GM18511 (cell line): ENCODE measurements at regions not wholly inside any gene's neighbourhood (a gene's known extent, or its start where the extent isn't known, plus 50 kb on each side); places are given as distances from the start of the nearest gene placed in this dataset.

ENCODE experiments used
- ATAC-seq: cut with Tn5 transposase; IDR thresholded peaks from one replicate; pipeline ENCODE4 v1.9.1; 2021; ENCODE audit warnings: mild to moderate bottlenecking, moderate library complexity; ENCODE audit not compliant: unreplicated experiment

DNA sequence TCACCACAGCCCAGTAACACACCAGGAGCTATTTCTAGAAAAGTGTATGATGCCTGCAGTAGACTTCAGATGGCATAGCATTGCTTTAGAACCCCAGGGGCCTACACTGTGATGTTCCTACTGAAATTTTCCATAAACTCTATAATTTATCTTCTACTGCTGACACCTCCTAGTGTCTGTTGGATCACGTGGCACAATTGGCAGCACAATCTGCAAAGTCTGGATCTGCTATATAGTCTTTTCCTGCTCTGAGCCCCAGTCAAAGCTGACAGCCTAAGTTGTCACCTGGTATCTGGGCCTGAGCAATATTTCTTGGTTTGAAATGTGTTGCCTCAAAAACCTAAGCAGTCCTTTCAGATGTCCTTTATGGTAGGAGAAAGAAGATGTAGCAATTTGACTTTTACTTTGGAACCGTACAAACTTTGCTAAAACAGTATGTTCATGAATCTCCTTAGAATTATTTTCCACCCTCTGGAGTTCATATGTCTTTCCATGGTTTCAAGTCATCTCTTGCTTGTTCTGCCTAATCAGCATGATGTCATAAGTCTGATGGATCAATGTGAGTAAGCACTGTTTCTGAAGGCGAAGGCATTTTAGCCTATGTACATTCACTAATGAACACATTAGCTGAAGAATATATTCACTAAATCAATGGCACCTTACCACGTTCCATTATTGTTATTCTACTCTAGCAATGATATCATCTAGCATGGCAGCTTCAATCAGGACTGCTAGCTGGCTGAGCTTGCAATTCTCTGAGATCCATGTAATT, 536.5 kb upstream of the NBEA start:
- ATAC-seq, result no peak

DNA sequence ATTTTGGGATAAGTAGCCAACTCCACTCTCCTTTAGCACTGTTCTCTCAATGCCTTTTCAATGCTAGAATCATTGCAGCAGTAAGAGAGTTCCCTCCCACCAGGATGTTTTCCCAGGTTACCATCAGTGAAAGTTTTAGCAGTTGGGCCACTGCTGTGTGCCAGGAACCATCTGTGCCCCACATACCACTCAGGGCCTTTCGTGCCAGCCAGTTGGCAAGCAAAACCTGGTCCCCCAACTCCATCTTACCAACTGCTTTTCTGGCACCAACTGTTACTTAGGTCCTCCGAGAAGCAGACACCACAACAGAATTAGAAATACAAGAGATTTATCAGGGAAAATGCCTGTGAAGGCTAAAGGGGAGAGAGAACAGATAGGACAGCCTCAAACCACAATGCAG, 533.4 kb upstream of the NBEA start:
- ATAC-seq, result no peak

DNA sequence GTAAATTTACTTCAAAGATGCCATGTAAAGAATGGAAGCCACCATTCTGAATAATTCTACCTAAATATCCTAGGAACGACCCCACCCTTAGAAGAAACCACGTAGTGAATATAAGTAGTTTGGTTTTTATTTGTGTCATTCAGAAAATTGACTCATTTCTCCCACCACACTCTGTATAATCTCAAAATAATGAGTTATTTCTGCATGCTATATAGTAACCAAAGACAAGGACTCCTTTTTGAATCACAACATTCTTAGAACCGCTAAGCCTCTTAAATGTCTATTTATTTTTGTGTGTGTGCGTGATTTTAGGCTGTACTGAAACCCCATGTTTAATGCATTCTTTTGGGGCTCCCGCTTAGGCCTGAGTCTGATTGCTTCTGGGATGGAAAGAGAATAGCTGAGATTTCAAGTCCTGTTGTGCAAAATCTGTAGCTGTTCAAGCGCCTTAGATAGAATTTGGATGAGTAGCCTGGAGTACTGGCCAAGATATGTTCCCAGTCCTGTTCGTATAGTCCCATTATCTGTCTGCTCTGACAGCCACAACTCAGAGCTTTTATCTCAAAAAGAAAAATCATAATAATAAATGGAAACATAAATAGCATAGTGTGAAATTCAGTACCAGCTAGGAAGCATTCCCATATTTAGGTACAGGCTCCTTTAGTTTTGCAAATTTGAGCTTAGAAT, 532.4 kb upstream of the NBEA start:
- ATAC-seq, result no peak

DNA sequence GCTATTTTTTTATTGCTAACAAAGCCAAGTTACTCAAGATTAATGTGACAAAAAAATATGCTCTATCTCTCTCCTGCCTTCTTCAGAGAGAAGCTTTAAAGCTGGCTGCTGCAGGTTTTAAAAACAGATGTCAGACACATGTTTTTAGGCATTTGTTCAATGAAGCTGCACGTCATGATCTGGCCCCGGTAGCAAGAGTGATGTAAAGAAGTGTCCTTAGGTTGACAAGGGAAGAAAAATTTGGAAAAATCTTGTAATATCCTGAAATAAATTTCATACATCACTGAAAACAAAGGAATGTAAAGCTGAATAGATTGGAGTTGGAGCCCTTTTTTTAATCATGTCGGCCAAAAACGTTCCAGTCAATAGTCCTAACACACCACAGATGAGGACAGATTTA, 531.4 kb upstream of the NBEA start:
- no peak for ATAC-seq

DNA sequence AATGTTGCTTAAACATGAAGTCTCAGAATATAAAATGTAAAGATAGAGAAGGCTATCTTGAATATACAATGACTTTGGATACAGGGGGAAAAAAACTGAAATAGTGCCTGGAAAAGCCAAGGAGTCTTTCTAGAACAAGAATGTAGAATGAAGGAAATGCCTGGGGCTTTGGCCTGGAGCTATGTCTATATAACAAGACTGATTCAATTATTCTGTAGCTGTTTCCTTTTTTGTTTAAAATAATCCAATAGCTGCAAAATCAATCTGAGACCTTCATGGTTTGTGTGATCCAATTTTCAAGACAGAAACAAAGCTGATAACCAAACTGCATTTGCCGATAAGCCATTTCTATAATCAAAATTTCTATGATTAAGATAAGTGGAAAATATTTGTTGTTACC, 530.9 kb upstream of the NBEA start:
- no peak for ATAC-seq

DNA sequence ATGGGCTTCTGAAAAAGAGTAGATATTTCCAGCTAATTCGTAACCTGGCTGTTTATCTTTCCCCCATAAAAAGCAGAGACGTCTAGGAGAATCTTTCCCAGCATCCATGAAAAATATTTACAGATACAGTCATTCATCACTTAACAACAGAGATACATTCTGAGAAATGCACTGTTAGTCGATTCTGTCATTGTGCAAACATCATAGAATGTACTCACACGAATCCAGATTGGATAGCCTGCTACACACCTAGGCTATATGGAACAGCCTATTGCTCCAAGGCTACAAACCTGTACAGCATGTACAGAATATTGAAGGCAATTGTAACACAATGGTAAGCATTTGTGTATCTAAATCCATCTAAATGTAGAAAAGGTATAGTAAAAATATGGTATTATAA, 530.2 kb upstream of the NBEA start:
- no peak for ATAC-seq

DNA sequence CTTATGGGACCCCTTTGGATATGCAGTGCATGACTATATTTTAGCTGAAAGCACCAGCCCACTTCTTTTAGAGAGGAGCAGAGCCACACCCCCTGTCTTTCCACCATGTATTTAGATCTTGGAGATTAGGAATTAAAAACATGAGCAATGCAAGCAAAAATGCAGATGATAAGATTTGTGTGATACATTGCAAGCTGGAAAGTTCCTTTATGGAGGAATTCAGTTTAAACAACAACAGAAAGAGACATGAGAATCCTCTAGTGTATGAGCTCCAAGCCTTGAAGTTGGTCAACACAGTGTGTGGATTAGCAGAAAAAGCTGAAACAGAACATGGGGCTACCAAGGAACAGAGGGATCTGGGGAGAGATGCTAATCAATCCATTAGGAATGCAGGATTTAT, 529.8 kb upstream of the NBEA start:
- no peak for ATAC-seq

DNA sequence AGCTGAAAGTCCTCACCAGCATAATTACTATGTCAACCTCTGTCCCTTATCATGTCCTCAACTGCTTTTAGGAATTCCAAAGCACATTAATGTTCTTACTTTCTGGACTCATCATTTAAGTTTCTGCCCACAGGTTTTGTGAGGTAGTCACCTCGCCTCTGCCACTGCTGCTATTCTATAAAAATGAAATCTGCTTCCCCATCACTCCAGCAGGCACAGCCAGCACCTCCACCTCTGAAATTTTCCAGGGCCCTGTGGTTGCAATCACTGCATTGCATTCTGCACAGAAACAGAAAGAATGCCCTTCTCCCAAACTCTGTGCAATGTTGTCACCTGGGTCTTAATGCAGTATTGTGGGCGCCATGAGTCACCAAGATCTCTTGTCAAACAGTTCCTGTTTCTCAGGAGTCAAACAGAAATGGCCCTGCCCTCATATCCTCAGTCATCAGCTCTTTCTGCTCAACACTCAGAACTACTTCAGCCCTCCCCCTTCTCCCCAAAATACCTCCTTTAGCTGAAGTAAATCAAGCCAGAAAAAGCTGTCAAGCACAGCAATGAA, 529.2 kb upstream of the NBEA start:
- no peak for ATAC-seq

DNA sequence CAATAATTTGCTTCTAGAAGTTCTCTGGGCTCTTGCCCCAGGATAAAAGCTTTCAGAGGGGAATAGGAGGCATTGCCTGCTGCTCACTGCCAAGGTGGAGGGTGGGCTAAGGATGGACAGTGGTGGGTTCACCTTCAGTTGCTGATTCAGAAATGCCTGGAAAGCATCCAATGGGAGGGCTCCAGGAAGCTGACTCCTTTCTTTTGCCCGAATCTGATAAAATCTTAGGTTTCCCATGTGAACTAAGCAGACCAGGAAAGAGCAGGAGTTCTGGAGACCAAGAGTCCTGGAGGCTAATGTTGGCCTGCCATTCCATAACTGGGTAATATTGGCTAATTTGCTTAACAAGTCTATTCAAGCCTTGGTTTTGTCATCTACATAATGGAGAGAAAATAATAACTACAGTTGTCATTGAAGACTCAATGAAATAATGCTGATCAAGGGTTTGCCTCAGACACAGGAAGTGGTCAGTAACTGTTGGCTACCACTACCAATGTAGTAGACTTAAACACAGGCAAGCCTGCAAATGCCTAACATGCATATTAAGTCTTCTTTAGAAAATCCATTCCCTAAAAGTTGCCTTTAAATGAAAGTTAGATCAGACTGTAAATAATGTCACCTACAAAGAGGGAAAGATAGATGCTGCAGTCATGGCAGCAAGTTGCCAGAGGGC, 528.4 kb upstream of the NBEA start:
- ATAC-seq, result no peak

DNA sequence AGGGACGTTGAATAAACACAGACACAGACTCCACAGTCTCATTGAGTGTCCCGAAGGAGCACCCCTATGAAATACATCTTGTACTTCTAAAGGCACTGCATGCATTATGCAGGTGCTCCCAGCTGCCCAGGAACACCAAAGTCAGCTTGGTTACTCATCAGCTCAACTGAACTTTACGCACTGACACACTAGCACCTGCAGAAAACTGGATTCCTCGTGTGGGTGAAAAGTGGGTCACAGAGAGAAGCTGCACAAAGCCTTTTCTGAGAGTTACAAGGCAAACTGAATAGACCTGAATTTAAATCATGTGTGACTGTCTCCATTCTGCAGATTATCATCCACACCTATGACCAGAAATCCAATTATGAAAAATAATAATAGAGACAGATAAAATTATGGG, 527.5 kb upstream of the NBEA start:
- ATAC-seq, result no peak

DNA sequence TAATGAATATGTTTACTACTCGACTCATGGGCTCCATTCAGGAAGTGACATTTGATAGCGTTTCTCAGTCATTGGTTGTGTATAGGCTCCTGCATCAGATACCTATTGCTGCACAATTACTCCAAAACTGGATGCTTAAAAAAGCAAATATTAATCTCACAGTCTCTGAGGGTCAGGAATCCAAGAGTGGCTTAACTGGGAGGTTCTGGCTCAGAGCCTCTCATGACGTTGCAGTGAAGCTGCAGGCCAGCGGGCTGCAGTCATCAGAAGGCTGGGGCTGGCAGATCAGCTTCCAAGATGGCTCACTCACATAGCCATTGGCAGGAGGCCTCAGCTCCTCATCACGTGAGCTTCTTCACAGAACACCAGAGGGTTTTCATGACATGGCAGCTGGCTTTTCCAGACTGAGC, 525.1 kb upstream of the NBEA start:
- no peak for ATAC-seq

DNA sequence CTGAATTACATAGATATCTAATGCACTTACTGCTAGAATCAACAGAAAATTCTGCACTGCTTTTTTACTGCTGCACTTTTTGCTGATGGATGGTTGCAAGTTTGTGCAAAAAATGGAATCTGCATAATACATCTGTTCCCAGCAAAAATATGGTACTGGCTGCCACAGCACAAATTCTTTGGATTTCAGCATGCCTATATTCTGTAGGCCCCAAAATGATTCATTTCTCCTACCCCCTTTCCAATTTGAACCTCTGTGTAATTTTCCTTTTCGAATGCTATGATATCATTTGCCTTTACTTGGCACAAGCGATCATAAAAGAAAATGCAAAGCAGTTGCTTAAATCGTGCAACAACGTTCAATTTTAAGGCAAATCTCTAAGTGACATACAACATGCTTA, 524.2 kb upstream of the NBEA start:
- no peak for ATAC-seq

DNA sequence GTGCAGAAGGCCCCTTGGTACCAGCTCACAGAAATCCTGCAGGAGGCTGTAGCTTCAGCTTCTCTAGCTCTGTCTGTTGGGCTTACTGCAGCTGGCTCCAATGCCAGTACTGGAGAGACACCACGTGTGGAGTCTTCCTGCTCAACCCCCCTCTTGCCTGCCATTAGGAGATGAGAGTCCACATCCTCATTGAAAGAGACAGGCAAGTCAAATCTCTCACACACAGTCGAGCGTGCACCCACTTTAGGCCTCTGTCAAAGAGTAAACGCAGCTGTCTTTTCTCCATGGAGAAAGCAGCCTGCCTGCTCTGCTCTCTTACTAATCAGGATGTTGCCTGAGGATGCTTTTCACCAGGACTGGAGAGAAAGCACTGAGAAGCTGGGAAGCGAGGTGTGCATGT, 523.0 kb upstream of the NBEA start:
- no peak for ATAC-seq

DNA sequence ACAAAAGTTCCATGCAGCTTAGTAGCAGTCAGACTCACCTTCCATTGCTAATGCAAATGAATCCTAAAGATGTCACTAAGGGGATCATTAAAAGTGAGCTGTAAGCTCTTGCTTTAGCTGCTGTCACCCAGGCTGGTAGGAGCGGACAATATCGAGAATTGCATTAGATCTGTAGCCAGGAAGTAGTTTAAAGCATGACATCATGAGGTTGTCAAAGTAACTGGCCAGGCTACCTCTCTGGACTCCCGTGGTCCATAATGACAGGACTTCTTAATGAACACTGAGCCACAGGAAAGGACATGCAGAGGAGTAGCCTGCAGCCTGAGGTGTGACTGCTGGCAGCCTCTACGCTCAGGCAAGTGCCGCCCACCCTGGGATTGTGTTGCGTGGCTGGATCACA, 522.3 kb upstream of the NBEA start:
- no peak for ATAC-seq

DNA sequence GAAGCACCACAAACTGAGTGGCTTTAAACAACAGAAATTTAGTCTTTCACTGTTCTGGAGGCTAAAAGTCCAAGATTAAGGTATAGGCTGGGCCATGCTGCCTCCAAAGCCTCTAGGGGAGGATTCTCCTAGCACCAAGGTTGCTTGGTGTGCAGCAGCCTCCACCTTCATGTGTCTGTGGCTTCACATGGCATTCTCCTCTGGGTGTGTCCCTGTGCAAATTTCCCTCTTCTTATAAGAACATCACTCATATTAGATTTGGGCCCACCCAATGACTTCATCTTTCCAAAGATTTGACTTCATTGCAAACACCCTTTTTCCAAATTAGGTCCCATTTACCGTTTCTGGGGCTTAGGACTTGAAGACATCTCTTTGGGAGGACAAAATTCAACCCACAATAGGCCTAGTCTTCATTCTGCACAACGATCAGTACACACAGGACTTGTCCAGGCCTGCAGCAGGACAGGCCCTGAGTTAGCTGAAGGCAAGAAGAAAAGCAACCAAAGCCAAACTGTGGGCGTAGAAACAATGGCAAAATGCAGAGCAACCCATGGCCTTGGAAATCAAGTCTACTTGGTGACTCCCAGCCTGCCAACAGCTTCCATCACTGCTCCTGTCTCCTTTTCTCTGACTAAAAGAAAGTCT, 521.2 kb upstream of the NBEA start:
- no peak for ATAC-seq

DNA sequence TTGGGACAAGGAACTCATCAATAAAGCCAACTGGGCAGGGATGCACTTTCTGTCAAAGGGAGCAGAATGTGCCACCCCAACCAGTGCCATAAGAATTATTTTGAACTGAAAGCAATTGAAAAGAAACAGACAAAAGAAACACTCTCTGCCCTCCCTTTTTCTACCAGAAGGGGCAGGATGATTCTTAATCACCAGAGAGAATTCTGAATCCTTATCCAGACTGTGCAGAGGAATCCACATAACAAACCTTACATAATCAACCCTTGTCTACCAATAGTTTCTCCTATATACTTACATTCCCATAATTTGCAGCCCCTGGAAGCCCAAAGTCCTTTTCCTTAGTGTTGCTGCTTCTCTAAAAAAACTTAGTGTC, 520.7 kb upstream of the NBEA start:
- ATAC-seq, result no peak

DNA sequence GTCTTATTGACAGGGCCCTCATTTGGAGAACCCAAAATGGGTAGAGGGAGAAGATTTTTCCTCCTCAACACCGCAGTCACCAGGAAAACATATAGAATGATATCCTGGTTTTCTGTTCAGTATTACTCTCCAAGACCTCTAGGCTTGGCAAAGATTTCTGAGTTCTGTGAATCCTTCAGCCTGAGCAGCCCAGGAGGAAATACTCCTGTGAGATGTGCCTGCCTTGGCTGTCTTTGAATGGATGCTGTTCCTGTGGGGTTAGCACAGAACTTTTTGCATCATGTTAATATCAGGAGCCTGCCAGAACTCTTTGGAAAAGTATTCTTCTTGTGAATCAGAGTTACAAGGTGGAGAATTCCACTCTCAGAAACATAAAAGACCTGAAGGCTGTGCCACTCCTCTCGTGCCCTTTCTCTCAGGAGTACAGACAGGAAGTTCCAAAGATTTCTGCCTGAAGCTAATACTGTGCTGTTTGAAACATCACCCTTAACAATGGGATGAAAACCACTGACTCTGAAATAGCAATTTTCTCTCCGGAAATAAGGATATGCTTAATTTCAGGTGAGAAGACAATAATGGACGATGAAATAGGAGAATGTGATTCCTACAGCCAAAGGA, 520.1 kb upstream of the NBEA start:
- no peak for ATAC-seq

DNA sequence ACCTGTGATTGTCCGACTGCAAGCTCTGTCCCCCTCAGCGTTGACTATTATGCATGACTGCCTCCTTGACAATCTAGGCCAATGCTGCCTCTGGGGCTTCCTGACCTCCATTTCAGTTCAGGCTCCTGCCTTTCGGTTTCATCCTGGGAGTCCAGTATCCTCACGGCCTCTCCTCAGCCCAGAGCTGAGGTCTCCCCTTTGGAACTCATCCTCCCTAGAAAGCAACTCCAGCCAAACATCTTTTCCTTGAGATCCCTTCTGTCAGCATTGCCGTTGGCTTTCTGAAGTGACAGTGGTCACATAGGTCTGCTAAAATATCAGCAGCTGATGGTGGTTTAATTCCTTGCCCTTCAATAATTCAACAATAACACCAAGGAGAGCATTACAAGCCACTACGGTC, 519.1 kb upstream of the NBEA start:
- ATAC-seq, result no peak

DNA sequence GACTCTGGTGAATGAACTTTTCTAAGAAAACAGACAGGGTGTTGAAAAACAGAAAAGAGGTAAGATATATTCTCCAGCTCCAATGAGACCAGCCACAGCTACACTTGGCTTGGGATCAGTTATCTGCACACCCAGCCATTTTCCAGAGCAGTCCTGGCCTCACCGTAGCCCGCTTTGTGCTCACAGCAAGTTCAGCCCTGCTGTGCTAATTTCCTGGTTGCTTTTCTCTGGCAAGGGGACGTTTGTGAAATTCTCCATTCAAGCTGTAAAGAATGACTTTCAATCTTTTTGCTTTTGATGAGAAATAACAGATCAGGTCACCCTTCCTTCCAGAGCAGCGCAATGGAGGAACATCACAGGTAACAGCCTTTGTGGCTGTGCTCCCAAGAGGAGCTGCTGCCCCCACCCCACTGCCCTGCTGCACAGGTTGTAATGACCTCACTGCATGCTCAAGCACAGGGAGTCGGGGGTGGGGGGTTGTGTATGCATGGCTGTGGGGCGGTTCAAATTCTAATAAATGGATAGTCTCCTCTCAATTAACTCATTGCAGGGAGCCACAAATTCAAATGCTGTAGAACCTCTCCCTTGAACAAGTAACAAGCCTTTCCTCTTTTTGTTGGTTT, 516.6 kb upstream of the NBEA start:
- ATAC-seq, result no peak

DNA sequence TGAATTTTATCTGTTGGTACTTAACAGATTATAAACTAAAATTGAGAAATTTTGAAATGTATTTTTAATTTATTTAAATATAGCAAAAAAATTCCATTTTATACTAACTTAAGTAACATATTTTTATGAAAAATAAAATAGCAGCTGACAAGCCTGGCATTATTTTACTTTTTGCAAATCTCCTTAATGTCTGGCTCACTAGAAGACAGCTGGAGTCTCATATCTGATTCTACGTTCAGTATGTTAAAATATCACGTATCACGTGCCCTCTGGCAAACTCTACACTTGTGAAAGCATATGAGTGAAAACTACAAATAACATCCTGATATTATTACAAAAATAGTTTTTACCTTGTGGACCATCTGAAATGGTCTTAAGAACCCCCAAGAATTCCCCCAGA, 513.2 kb upstream of the NBEA start:
- no peak for ATAC-seq

DNA sequence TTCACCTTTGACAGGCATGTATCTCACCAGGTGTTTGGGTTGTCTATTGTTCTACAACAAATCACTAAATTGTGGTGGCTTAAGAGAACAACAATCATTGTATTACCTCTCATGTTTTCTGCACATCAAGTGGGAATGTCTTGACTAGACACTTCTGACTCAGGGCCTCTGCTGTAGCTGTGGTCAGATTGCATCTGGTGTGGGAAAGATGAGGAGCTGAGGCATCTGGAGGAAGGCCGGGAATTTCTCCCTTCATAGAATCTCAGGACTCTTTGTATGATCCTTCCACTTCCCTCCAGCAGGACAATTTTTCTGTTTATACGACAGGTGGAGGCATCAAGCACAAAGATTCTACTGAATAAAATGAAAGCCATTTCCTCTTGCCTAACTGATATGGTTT, 511.8 kb upstream of the NBEA start:
- ATAC-seq, result no peak
